ENCODE measurements at regions not wholly inside any gene's neighbourhood (a gene's known extent, or its start where the extent isn't known, plus 50 kb on each side); places are given as distances from the start of the nearest gene placed in this dataset.
A peak's percentile ranks its signal among the peaks of the same experiment; 100 is the strongest.

GRCh38 chrX:125132274-125132673 is 187.4 kb upstream of the TEX13C start:
- Histone ChIP-seq H3K9me2 (ENCODE audit: low read depth, low read length) (no peaks in the 10 kb centered on the region), H3K27ac (ENCODE audit: low read depth, low read length, poor library complexity, severe bottlenecking) (no peak overlapping the region), H3K4me1 (ENCODE audit: insufficient read depth, low read length, severe bottlenecking) (no peaks in the 10 kb centered on the region), H3K9ac (ENCODE audit: low read length) (no peak overlapping the region), H3K9me3 (ENCODE audit: low read length) (no peaks in the 10 kb centered on the region), H3K4me2 (ENCODE audit: low read length) (no peak overlapping the region), H2AFZ (ENCODE audit: low read length) (no peak overlapping the region), H4K20me1 (ENCODE audit: insufficient read depth, low read length) (no peaks in the 10 kb centered on the region), H3F3A (ENCODE audit: insufficient read depth, low read length) (no peaks in the 10 kb centered on the region), H3K36me3 (ENCODE audit: insufficient read depth, low read length) (no peaks in the 10 kb centered on the region), H3K4me3 (ENCODE audit: low read depth, low read length, poor library complexity, severe bottlenecking) (no peak overlapping the region), H3K79me2 (ENCODE audit: insufficient read depth, low read length) (no peaks in the 10 kb centered on the region), H3K27me3 (ENCODE audit: insufficient read depth, low read length) (no peaks in the 10 kb centered on the region)
- TF ChIP-seq EZH2 (IDR thresholded peaks at IDR 0.05; ENCODE audit: borderline replicate concordance, low read length) (no peak), CTCF (IDR thresholded peaks at IDR 0.05; ENCODE audit: low read length) (peak; percentile 59)

- Histone ChIP-seq H3K36me3 (ENCODE audit: insufficient read depth, low read length) (no peaks in the 10 kb centered on the region), H2AFZ (ENCODE audit: low read length) (no peak overlapping the region), H3K9me3 (ENCODE audit: low read length) (no peaks in the 10 kb centered on the region), H3K27ac (ENCODE audit: low read depth, low read length, poor library complexity, severe bottlenecking) (no peak overlapping the region), H3K9ac (ENCODE audit: low read length) (no peak overlapping the region), H3K4me2 (ENCODE audit: low read length) (no peak overlapping the region), H3K79me2 (ENCODE audit: insufficient read depth, low read length) (no peaks in the 10 kb centered on the region), H3K4me3 (ENCODE audit: low read depth, low read length, poor library complexity, severe bottlenecking) (no peak overlapping the region), H3K27me3 (ENCODE audit: insufficient read depth, low read length) (no peaks in the 10 kb centered on the region), H3F3A (ENCODE audit: insufficient read depth, low read length) (no peaks in the 10 kb centered on the region), H3K4me1 (ENCODE audit: insufficient read depth, low read length, severe bottlenecking) (no peaks in the 10 kb centered on the region), H3K9me2 (ENCODE audit: low read depth, low read length) (no peaks in the 10 kb centered on the region), H4K20me1 (ENCODE audit: insufficient read depth, low read length) (no peaks in the 10 kb centered on the region)
- no peak for TF ChIP-seq CTCF (IDR thresholded peaks at IDR 0.05; ENCODE audit: low read length)
- TF ChIP-seq EZH2 (IDR thresholded peaks at IDR 0.05; ENCODE audit: borderline replicate concordance, low read length), result no peak
Observed at GRCh38 chrX:125137521-125137920, 182.2 kb upstream of the TEX13C start.

GRCh38 chrX:125150231-125150630 is 169.4 kb upstream of the TEX13C start:
- Histone ChIP-seq H3K79me2 (ENCODE audit: insufficient read depth, low read length) (no peaks in the 10 kb centered on the region), H2AFZ (ENCODE audit: low read length) (no peak overlapping the region), H3K27ac (ENCODE audit: low read depth, low read length, poor library complexity, severe bottlenecking) (no peak overlapping the region), H3K4me2 (ENCODE audit: low read length) (no peak overlapping the region), H3K4me1 (ENCODE audit: insufficient read depth, low read length, severe bottlenecking) (no peaks in the 10 kb centered on the region), H3K36me3 (ENCODE audit: insufficient read depth, low read length) (no peaks in the 10 kb centered on the region), H3K9ac (ENCODE audit: low read length) (no peak overlapping the region), H3K9me3 (ENCODE audit: low read length) (no peaks in the 10 kb centered on the region), H3K9me2 (ENCODE audit: low read depth, low read length) (no peaks in the 10 kb centered on the region), H3K4me3 (ENCODE audit: low read depth, low read length, poor library complexity, severe bottlenecking) (no peak overlapping the region), H3F3A (ENCODE audit: insufficient read depth, low read length) (no peaks in the 10 kb centered on the region), H3K27me3 (ENCODE audit: insufficient read depth, low read length) (no peaks in the 10 kb centered on the region), H4K20me1 (ENCODE audit: insufficient read depth, low read length) (no peaks in the 10 kb centered on the region)
- TF ChIP-seq CTCF (IDR thresholded peaks at IDR 0.05; ENCODE audit: low read length) (no peak), EZH2 (IDR thresholded peaks at IDR 0.05; ENCODE audit: borderline replicate concordance, low read length) (no peak)
